ENCODE measurements at regions not wholly inside any gene's neighbourhood (a gene's known extent, or its start where the extent isn't known, plus 50 kb on each side); places are given as distances from the start of the nearest gene placed in this dataset.
A peak's percentile ranks its signal among the peaks of the same experiment; 100 is the strongest.

GRCh38 chr3:20406611-20407011 is 220.6 kb upstream of the SGO1 start:
- Histone ChIP-seq H3K27me3 (no peaks in the 10 kb centered on the region), H3K36me3 (no peaks in the 10 kb centered on the region), H3K4me3 (no peak overlapping the region), H3K9me3 (no peaks in the 10 kb centered on the region), H3K27ac (no peak overlapping the region), H3K4me1 (peaks cover 0 to 3% (median 0%) of the 10 kb centered on the region in 4 donors)
- no peak for TF ChIP-seq CTCF (IDR thresholded peaks at IDR 0.05)
- no peak for TF ChIP-seq EP300 (IDR thresholded peaks at IDR 0.05)
- TF ChIP-seq POLR2A (IDR thresholded peaks at IDR 0.05), result no peak
- no peak for DNase-seq (ENCODE audit: low spot score in 2 of 2)
- 38 to 46% methylated on average over 2 of the region's 2 CpGs for WGBS, 2 donors

DNA sequence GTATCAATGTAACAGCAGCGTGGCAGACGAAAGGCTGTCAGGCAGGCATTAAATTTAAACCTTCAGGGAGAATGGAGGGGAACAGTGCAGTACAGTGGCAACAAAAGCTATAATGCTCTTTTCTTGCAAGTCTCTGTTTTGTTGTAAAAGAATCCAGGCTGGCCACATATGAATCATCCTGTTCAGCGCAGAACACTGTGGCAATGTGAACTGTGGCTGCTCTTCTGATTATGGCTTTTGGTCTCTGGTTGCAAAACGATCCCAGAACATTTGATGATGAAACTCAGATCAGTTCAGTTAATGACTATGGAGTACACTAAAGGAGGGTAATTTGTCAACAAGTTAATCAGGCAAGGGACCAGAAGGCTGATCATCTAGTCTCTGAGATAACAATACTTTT is 219.7 kb upstream of the SGO1 start:
- Histone ChIP-seq H3K27me3 (no peaks in the 10 kb centered on the region), H3K36me3 (no peaks in the 10 kb centered on the region), H3K4me3 (no peak overlapping the region), H3K9me3 (no peaks in the 10 kb centered on the region), H3K27ac (peak overlapping the region in 1 of 4 donors; percentile 19), H3K4me1 (peaks cover 0 to 3% (median 0%) of the 10 kb centered on the region in 4 donors)
- DNase-seq (ENCODE audit: low spot score in 2 of 2), result no peak
- 46 to 62% methylated on average over 4 of the region's 4 CpGs for WGBS, 2 donors
- TF ChIP-seq CTCF (IDR thresholded peaks at IDR 0.05) (no peak), EP300 (IDR thresholded peaks at IDR 0.05) (no peak), POLR2A (IDR thresholded peaks at IDR 0.05) (no peak)

GRCh38 chr3:20405231-20405630 is 219.2 kb upstream of the SGO1 start:
- H3K27me3 ChIP-seq, result no peaks in the 10 kb centered on the region
- peaks cover 0 to 3% (median 0%) of the 10 kb centered on the region in 4 donors for H3K4me1 ChIP-seq
- H3K4me3 ChIP-seq, result no peak overlapping the region
- WGBS, 2 donors, result 87 to 89% methylated on average over 3 of the region's 3 CpGs
- DNase-seq (ENCODE audit: low spot score in 2 of 2), result no peak
- no peaks in the 10 kb centered on the region for H3K36me3 ChIP-seq
- TF ChIP-seq EP300 (IDR thresholded peaks at IDR 0.05) (no peak), POLR2A (IDR thresholded peaks at IDR 0.05) (no peak), CTCF (IDR thresholded peaks at IDR 0.05) (no peak)
- no peaks in the 10 kb centered on the region for H3K9me3 ChIP-seq
- peak overlapping the region in 1 of 4 donors; percentile 19 for H3K27ac ChIP-seq

DNA sequence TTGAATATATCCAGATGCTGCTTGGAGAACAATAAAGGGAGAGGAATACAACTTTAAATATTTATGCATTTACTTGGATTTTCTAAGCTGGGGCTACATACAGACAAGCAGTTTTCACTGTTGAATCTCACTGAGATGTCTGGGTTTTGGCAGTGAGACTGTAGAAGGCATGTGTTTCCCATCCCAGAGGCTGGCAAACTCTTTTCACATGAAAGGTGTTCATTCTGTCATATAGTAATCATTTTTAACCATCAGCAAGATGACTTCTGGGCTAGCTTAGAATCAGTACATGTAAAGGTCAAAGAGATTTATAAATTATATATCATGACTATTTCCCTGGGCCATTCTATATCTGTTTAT is 218.7 kb upstream of the SGO1 start:
- no peak for TF ChIP-seq EP300 (IDR thresholded peaks at IDR 0.05)
- no peak for TF ChIP-seq POLR2A (IDR thresholded peaks at IDR 0.05)
- TF ChIP-seq CTCF (IDR thresholded peaks at IDR 0.05), result no peak

GRCh38 chr3:20403986-20404740 is 218.2 kb upstream of the SGO1 start:
- Histone ChIP-seq H3K9me3 (no peaks in the 10 kb centered on the region), H3K27ac (no peak overlapping the region), H3K4me1 (peaks cover 0 to 3% (median 0%) of the 10 kb centered on the region in 4 donors), H3K36me3 (no peaks in the 10 kb centered on the region), H3K27me3 (no peaks in the 10 kb centered on the region), H3K4me3 (no peak overlapping the region)
- DNase-seq (ENCODE audit: low spot score in 2 of 2), result no peak
- WGBS, 2 donors, result 85 to 89% methylated on average over 3 of the region's 3 CpGs
- TF ChIP-seq POLR2A (IDR thresholded peaks at IDR 0.05) (no peak), CTCF (IDR thresholded peaks at IDR 0.05) (no peak), EP300 (IDR thresholded peaks at IDR 0.05) (no peak)

More for the DNA sequence above, 218.7 kb upstream of the SGO1 start:
- H3K4me1 ChIP-seq, result peaks cover 0 to 3% (median 0%) of the 10 kb centered on the region in 4 donors
- H3K36me3 ChIP-seq, result no peaks in the 10 kb centered on the region
- no peak overlapping the region for H3K4me3 ChIP-seq
- no peaks in the 10 kb centered on the region for H3K27me3 ChIP-seq
- DNase-seq (ENCODE audit: low spot score in 2 of 2), result no peak
- H3K27ac ChIP-seq, result no peak overlapping the region
- H3K9me3 ChIP-seq, result no peaks in the 10 kb centered on the region

All from tibial nerve (tissue), 4 donors.